ENCODE measurements at regions not wholly inside any gene's neighbourhood (a gene's known extent, or its start where the extent isn't known, plus 50 kb on each side); places are given as distances from the start of the nearest gene placed in this dataset.
"Not testable (repeated sequence)": the region's sequence is repeated elsewhere in the genome, so short reads cannot be mapped to it uniquely, and the experiment has no call there.

DNA sequence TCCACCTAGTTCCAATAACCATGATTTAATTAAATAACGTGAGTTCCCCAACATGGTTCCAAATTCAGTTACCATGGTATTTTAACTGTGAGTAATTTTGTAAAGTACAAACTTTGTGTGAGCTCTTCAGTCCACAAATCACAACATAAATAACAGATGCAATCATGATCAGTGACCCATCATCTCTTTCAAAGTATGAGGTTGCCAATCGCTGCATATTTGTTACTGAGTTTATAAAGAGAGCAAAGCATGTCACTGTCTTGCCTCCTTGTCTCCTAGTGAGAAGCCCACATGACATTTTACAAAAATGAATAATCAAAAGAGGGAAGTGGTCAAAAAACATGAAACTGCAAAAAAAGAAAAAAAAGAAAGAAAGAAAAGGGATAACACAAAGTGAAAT lies 69.1 kb upstream of the PDSS1 start:
- Histone ChIP-seq H3K9ac (ENCODE audit: insufficient read depth, low read length) (no peak overlapping the region), H2AFZ (ENCODE audit: low read length) (no peak overlapping the region), H3K4me3 (replicated peaks in 1 of 4; ENCODE audit: control extremely low read depth in 1 of 4, insufficient read depth in 1 of 4, low read depth in 3 of 4, low read length in 4 of 4) (no peak overlapping the region), H3K27ac (ENCODE audit: insufficient read depth, low read length) (no peak overlapping the region), H3K4me2 (ENCODE audit: extremely low read depth, insufficient read depth, low read length) (no peak overlapping the region), H3K36me3 (ENCODE audit: control insufficient read depth, insufficient read depth, low read length) (no peaks in the 10 kb centered on the region), H3K9me3 (ENCODE audit: control insufficient read depth, insufficient read depth, low read depth, low read length) (no peaks in the 10 kb centered on the region), H3K4me1 (ENCODE audit: control insufficient read depth, extremely low read depth, insufficient read depth, low read length) (no peaks in the 10 kb centered on the region), H3K79me2 (ENCODE audit: control insufficient read depth, insufficient read depth, low read length) (no peaks in the 10 kb centered on the region), H4K20me1 (ENCODE audit: control insufficient read depth, extremely low read depth, insufficient read depth, low read length) (no peaks in the 10 kb centered on the region), H3K27me3 (ENCODE audit: control insufficient read depth, insufficient read depth, low read length) (no peaks in the 10 kb centered on the region)
- no peak for TF ChIP-seq EZH2 (IDR thresholded peaks at IDR 0.05; ENCODE audit: low read length, missing control alignments)
- no peak for TF ChIP-seq CTCF (conservative IDR thresholded peaks at IDR 0.05 in 1 of 2, IDR thresholded peaks at IDR 0.05 in 1 of 2; ENCODE audit: low read depth in 1 of 2, low read length in 2 of 2)
- DNase-seq (ENCODE audit: low read depth in 2 of 2) = no peak

DNA sequence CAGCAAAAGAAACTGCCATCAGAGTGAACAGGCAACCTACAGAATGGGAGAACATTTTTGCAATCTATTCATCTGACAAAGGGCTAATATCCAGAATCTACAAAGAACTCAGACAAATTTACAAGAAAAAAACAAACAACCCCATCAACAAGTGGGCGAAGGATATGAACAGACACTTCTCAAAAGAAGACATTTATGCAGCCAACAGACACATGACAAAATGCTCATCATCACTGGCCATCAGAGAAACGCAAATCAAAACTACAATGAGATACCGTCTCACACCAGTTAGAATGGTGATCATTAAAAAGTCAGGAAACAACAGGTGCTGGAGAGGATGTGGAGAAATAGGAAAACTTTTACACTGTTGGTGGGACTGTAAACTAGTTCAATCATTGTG lies 65.3 kb upstream of the PDSS1 start:
- H3K36me3 ChIP-seq (ENCODE audit: control insufficient read depth, insufficient read depth, low read length); H2AFZ ChIP-seq (ENCODE audit: low read length); H4K20me1 ChIP-seq (ENCODE audit: control insufficient read depth, extremely low read depth, insufficient read depth, low read length); DNase-seq (ENCODE audit: low read depth in 2 of 2); H3K27ac ChIP-seq (ENCODE audit: insufficient read depth, low read length); H3K4me2 ChIP-seq (ENCODE audit: extremely low read depth, insufficient read depth, low read length); H3K4me3 ChIP-seq (replicated peaks in 1 of 4; ENCODE audit: control extremely low read depth in 1 of 4, insufficient read depth in 1 of 4, low read depth in 3 of 4, low read length in 4 of 4); H3K9me3 ChIP-seq (ENCODE audit: control insufficient read depth, insufficient read depth, low read depth, low read length); H3K9ac ChIP-seq (ENCODE audit: insufficient read depth, low read length); H3K4me1 ChIP-seq (ENCODE audit: control insufficient read depth, extremely low read depth, insufficient read depth, low read length); H3K27me3 ChIP-seq (ENCODE audit: control insufficient read depth, insufficient read depth, low read length); H3K79me2 ChIP-seq (ENCODE audit: control insufficient read depth, insufficient read depth, low read length): not testable (repeated sequence)

GRCh38 chr10:26634111-26634510 lies 63.4 kb upstream of the PDSS1 start:
- not testable (repeated sequence) for H3K9ac ChIP-seq (ENCODE audit: insufficient read depth, low read length); H3K27ac ChIP-seq (ENCODE audit: insufficient read depth, low read length); H3K9me3 ChIP-seq (ENCODE audit: control insufficient read depth, insufficient read depth, low read depth, low read length); H3K27me3 ChIP-seq (ENCODE audit: control insufficient read depth, insufficient read depth, low read length); DNase-seq (ENCODE audit: low read depth in 2 of 2); H3K4me2 ChIP-seq (ENCODE audit: extremely low read depth, insufficient read depth, low read length); H3K4me1 ChIP-seq (ENCODE audit: control insufficient read depth, extremely low read depth, insufficient read depth, low read length); H2AFZ ChIP-seq (ENCODE audit: low read length); H3K79me2 ChIP-seq (ENCODE audit: control insufficient read depth, insufficient read depth, low read length); H3K4me3 ChIP-seq (replicated peaks in 1 of 4; ENCODE audit: control extremely low read depth in 1 of 4, insufficient read depth in 1 of 4, low read depth in 3 of 4, low read length in 4 of 4); H4K20me1 ChIP-seq (ENCODE audit: control insufficient read depth, extremely low read depth, insufficient read depth, low read length); H3K36me3 ChIP-seq (ENCODE audit: control insufficient read depth, insufficient read depth, low read length)

DNA sequence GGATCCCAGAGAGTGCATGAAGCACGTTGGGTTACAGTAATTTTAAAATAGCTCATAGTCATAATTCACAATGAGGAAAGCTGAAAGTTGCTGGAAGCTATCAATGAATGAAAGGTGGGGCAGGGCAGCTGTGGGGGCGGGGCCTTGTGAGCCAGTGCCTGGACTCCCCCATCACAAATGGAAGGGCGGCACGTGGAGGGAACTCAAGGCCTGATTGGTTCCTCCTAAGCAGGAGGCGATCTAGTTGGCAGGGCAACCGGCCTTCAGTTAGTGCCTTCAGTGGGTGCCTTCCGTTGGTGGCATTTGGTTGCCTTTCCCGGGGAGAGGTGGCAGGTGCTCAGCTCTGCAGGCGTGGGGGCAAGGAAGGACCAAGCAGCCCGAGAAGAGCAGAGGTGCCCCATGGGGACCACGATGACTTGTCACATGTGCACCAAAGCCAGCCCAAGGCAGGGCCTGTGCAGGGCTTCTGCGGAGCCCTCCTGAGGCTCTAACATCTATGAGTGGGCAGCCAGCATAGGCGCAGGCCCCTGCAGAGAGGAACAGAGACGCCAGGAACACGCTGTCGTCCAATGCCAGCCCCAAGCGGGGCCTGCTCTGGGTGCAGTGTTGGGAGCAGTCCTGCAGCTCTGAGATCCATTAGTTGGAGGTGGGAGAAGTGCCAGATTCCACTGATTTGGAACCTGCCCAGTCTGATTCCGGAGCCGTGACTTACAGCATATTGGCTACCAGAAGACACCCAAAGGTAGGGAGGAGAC lies 59.8 kb upstream of the PDSS1 start:
- Histone ChIP-seq H3K4me1 (ENCODE audit: control insufficient read depth, extremely low read depth, insufficient read depth, low read length) (no peaks in the 10 kb centered on the region), H3K27ac (ENCODE audit: insufficient read depth, low read length) (no peak overlapping the region), H2AFZ (ENCODE audit: low read length) (no peak overlapping the region), H3K36me3 (ENCODE audit: control insufficient read depth, insufficient read depth, low read length) (no peaks in the 10 kb centered on the region), H3K9me3 (ENCODE audit: control insufficient read depth, insufficient read depth, low read depth, low read length) (no peaks in the 10 kb centered on the region), H3K79me2 (ENCODE audit: control insufficient read depth, insufficient read depth, low read length) (no peaks in the 10 kb centered on the region), H4K20me1 (ENCODE audit: control insufficient read depth, extremely low read depth, insufficient read depth, low read length) (no peaks in the 10 kb centered on the region), H3K9ac (ENCODE audit: insufficient read depth, low read length) (no peak overlapping the region), H3K4me2 (ENCODE audit: extremely low read depth, insufficient read depth, low read length) (no peak overlapping the region), H3K4me3 (replicated peaks in 1 of 4; ENCODE audit: control extremely low read depth in 1 of 4, insufficient read depth in 1 of 4, low read depth in 3 of 4, low read length in 4 of 4) (no peak overlapping the region), H3K27me3 (ENCODE audit: control insufficient read depth, insufficient read depth, low read length) (no peaks in the 10 kb centered on the region)
- TF ChIP-seq EZH2 (IDR thresholded peaks at IDR 0.05; ENCODE audit: low read length, missing control alignments) (no peak), CTCF (conservative IDR thresholded peaks at IDR 0.05 in 1 of 2, IDR thresholded peaks at IDR 0.05 in 1 of 2; ENCODE audit: low read depth in 1 of 2, low read length in 2 of 2) (no peak)
- DNase-seq (ENCODE audit: low read depth in 2 of 2) = no peak

Data from fibroblast of lung (primary cell).